PC-9 (cell line): ENCODE measurements at regions not wholly inside any gene's neighbourhood (a gene's known extent, or its start where the extent isn't known, plus 50 kb on each side); places are given as distances from the start of the nearest gene placed in this dataset.
A peak's percentile ranks its signal among the peaks of the same experiment; 100 is the strongest.
"Not testable (repeated sequence)": the region's sequence is repeated elsewhere in the genome, so short reads cannot be mapped to it uniquely, and the experiment has no call there.

Experiments used
- BruUV-seq: library from RNA; stranded (reverse); fragments of 400-500 nt; replicated peaks from 2 replicates; lab custom pipeline; 2021; lab: Mats Ljungman, UMichigan
- CTCF ChIA-PET: fragments of 300-600 bp; sonication (Branson Sonifier 250); formaldehyde crosslinking; loops from one replicate; lab custom pipeline; 2022; ENCODE audit warnings: antibody characterized with exemption; lab: Charles Lee
- POLR2A ChIA-PET: fragments of 300-600 bp; sonication (Branson Sonifier 250); formaldehyde crosslinking; loops from one replicate; lab custom pipeline; 2022; ENCODE audit warnings: antibody characterized with exemption; ENCODE audit not compliant: unreplicated experiment; lab: Charles Lee
- DNase-seq, 2 experiments: peaks; one replicate each; pipeline versions ENCODE4 v3.0.0 to v3.0.0-alpha.2; 2015 to 2022; ENCODE audit warnings: mixed read lengths in 1 of 2
- H2AFZ ChIP-seq: fragments of 200-600 bp; sonication (generic); 2 replicates; pipeline ENCODE4 v1.8.1; 2017; ENCODE audit warnings: antibody characterized with exemption
- H3F3A ChIP-seq: fragments of 200-600 bp; sonication (generic); 2 replicates; pipeline ENCODE4 v1.8.1; 2017; ENCODE audit warnings: antibody characterized with exemption, mild to moderate bottlenecking, low read depth; ENCODE audit not compliant: insufficient read depth
- H3K27ac ChIP-seq: fragments of 200-600 bp; sonication (generic); 2 replicates; pipeline ENCODE4 v1.6.1; 2016; ENCODE audit warnings: mixed run types
- H3K27me3 ChIP-seq: fragments of 200-600 bp; sonication (generic); 2 replicates; pipeline ENCODE4 v1.6.1; 2016; ENCODE audit warnings: low read depth, mixed run types; ENCODE audit not compliant: insufficient read depth
- H3K36me3 ChIP-seq: fragments of 200-600 bp; sonication (generic); 2 replicates; pipeline ENCODE4 v1.6.1; 2016; ENCODE audit warnings: low read depth, mixed run types
- H3K4me1 ChIP-seq: fragments of 200-600 bp; sonication (generic); replicated peaks from 2 replicates; pipeline ENCODE4 v1.6.1; 2016; ENCODE audit warnings: mixed run types; ENCODE audit not compliant: insufficient read depth
- H3K4me2 ChIP-seq: fragments of 200-600 bp; sonication (generic); 2 replicates; pipeline ENCODE4 v1.6.1; 2017; ENCODE audit warnings: mixed run types
- H3K4me3 ChIP-seq: fragments of 200-600 bp; sonication (generic); 2 replicates; pipeline ENCODE4 v1.6.1; 2016; ENCODE audit warnings: mixed run types
- H3K79me2 ChIP-seq: fragments of 200-600 bp; sonication (generic); 2 replicates; pipeline ENCODE4 v1.6.1; 2017; ENCODE audit warnings: low read depth, mixed run types
- H3K9me2 ChIP-seq: fragments of 200-600 bp; sonication (generic); 2 replicates; pipeline ENCODE4 v1.8.1; 2017; ENCODE audit warnings: mild to moderate bottlenecking; ENCODE audit not compliant: insufficient read depth
- H3K9me3 ChIP-seq: fragments of 200-600 bp; sonication (generic); 2 replicates; pipeline ENCODE4 v1.8.1; 2016; ENCODE audit warnings: low read depth; ENCODE audit not compliant: insufficient read depth
- H4K20me1 ChIP-seq: fragments of 200-600 bp; sonication (generic); 2 replicates; pipeline ENCODE4 v1.8.1; 2017; ENCODE audit not compliant: insufficient read depth
- EZH2 ChIP-seq: fragments of 200-600 bp; sonication (generic); IDR thresholded peaks from 2 replicates; pipeline ENCODE4 v1.8.0; 2017; ENCODE audit warnings: antibody characterized with exemption, low read depth
- intact Hi-C: fragments of 100-400 bp; cut with micrococcal nuclease; formaldehyde crosslinking; loops from one replicate; pipeline ENCODE4 v1.10.0; 2022; ENCODE audit not compliant: unreplicated experiment
- TF ChIP-seq, protein P1 (sequence below): fragments of 200-600 bp; sonication (generic); conservative IDR thresholded peaks from 2 replicates; pipeline ENCODE4 v1.6.1; 2017; ENCODE audit warnings: mixed run types, antibody characterized with exemption, mild to moderate bottlenecking, moderate library complexity

DNA sequence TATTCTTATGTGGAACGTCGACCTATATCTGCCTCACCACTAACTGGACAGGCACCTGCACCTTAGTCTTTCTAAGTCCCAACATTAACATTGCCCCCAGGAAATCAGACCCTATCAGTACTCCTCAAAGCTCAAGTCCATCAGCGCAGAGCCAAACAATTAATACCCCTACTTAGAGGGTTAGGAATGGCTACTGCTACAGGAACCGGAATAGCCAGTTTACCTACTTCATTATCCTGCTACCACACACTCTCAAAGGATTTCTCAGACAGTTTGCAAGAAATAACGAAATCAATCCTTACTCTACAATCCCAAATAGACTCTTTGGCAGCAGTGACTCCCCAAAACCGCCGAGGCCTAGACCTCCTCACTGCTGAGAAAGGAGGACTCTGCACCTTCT lies 123.1 kb upstream of the CRY1 start:
- BruUV-seq, H3K4me3 ChIP-seq, H3F3A ChIP-seq, H3K9me3 ChIP-seq, H3K79me2 ChIP-seq, CTCF ChIA-PET, H2AFZ ChIP-seq, intact Hi-C loops, POLR2A ChIA-PET, H3K9me2 ChIP-seq, H3K27ac ChIP-seq, H4K20me1 ChIP-seq, H3K36me3 ChIP-seq: not testable (repeated sequence)
- Histone ChIP-seq H3K4me2 (peak overlapping the region; percentile 44), H3K27me3 (peaks cover 12% of the 10 kb centered on the region; the same call in 1 of the 2 replicates), H3K4me1 (peaks cover 28% of the 10 kb centered on the region)
- peak in 1 of 2 experiments; percentile 4 for DNase-seq

DNA sequence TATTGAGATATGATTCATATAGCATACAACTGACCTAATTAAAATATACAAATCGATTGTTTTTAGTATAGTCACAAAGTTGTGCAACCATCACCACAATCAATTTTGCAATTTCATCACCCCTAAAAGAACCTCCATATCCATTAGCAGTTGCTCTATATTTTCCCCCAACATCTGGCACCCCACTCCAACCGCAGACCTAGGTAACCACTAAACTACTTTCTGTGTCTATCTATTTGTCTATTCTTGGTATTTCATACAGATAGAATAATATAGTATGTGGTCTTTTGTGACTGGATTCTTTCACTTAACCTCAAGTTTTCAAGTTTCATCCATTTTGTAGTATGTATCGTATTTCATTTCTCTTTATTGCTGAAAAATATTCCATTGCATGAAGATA lies 126.0 kb upstream of the CRY1 start:
- Histone ChIP-seq H3K4me3 (no peak overlapping the region), H3K27me3 (peaks cover 22% of the 10 kb centered on the region), H3K36me3 (no peaks in the 10 kb centered on the region), H3F3A (peaks cover 6% of the 10 kb centered on the region; the same call in 1 of the 2 replicates), H3K9me3 (no peaks in the 10 kb centered on the region), H2AFZ (no peak overlapping the region), H4K20me1 (no peaks in the 10 kb centered on the region), H3K27ac (no peak overlapping the region), H3K4me1 (peaks cover 25% of the 10 kb centered on the region), H3K9me2 (no peaks in the 10 kb centered on the region), H3K4me2 (no peak overlapping the region), H3K79me2 (no peaks in the 10 kb centered on the region)
- DNase-seq, result no peak
- CTCF ChIA-PET, result no interaction called here
- intact Hi-C loops, result no loop called here
- POLR2A ChIA-PET, result no interaction called here
- no TSS peak for BruUV-seq
- TF ChIP-seq, protein P1, sequence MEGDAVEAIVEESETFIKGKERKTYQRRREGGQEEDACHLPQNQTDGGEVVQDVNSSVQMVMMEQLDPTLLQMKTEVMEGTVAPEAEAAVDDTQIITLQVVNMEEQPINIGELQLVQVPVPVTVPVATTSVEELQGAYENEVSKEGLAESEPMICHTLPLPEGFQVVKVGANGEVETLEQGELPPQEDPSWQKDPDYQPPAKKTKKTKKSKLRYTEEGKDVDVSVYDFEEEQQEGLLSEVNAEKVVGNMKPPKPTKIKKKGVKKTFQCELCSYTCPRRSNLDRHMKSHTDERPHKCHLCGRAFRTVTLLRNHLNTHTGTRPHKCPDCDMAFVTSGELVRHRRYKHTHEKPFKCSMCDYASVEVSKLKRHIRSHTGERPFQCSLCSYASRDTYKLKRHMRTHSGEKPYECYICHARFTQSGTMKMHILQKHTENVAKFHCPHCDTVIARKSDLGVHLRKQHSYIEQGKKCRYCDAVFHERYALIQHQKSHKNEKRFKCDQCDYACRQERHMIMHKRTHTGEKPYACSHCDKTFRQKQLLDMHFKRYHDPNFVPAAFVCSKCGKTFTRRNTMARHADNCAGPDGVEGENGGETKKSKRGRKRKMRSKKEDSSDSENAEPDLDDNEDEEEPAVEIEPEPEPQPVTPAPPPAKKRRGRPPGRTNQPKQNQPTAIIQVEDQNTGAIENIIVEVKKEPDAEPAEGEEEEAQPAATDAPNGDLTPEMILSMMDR, result no peak
- TF ChIP-seq EZH2, result no peak

DNA sequence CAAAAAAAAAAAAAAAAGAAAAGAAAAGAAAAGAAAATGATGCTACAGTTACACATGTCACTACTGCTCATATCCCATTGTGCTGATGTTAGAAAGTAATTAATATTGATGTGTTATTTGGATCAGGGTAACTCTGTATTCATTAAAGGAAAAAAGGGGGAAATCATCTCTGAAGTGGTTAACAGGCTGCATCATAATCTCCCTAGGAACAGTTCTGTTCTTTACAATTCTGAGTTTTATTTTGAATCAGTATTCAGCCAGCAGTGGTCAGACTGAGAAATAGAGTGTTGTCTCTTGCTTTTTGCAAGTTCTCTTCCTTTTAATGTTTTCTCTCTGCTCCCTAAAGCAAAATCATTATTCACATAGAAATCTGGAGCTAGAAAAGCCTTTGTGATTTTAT lies 128.6 kb upstream of the CRY1 start:
- Histone ChIP-seq H3K9me2 (no peaks in the 10 kb centered on the region), H3F3A (no peaks in the 10 kb centered on the region), H3K9me3 (no peaks in the 10 kb centered on the region), H3K4me2 (no peak overlapping the region), H4K20me1 (no peaks in the 10 kb centered on the region), H3K4me1 (peaks cover 2% of the 10 kb centered on the region), H3K4me3 (no peak overlapping the region), H3K79me2 (no peaks in the 10 kb centered on the region), H3K27me3 (peaks cover 22% of the 10 kb centered on the region), H2AFZ (no peak overlapping the region), H3K36me3 (no peaks in the 10 kb centered on the region), H3K27ac (no peak overlapping the region)
- POLR2A ChIA-PET, result no interaction called here
- intact Hi-C loops, result no loop called here
- CTCF ChIA-PET, result no interaction called here
- DNase-seq, result no peak
- BruUV-seq, result no TSS peak
- TF ChIP-seq, protein P1, result no peak
- no peak for TF ChIP-seq EZH2

DNA sequence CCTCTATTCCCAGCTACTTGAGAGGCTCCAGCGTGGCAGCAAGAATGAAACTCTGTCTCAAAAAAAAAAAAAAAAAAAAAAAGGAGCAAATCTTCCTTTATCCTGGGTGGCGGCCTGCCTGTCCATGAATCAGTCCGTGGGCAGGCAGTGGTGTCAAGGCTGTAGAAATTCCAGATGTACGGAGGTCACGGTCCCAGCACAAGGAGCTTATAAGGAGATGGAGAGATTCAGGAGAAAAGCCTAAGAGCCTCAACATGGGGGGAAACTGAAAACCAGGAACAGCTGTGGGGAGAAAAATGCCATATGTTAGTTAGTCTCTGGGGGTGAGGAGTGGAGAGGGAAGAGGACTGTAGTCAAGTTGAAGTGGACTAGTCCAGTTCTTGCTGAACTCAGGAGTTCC lies 130.5 kb upstream of the CRY1 start:
- no peaks in the 10 kb centered on the region for H4K20me1 ChIP-seq
- POLR2A ChIA-PET, result no interaction called here
- H3K4me1 ChIP-seq, result no peaks in the 10 kb centered on the region
- H3K36me3 ChIP-seq, result no peaks in the 10 kb centered on the region
- no peaks in the 10 kb centered on the region for H3K79me2 ChIP-seq
- H3K4me3 ChIP-seq, result no peak overlapping the region
- no peak overlapping the region for H2AFZ ChIP-seq
- no peaks in the 10 kb centered on the region for H3F3A ChIP-seq
- H3K9me2 ChIP-seq, result no peaks in the 10 kb centered on the region
- no TSS peak for BruUV-seq
- H3K27ac ChIP-seq, result no peak overlapping the region
- no peaks in the 10 kb centered on the region for H3K9me3 ChIP-seq
- H3K4me2 ChIP-seq, result no peak overlapping the region
- CTCF ChIA-PET, result no interaction called here
- no peak for DNase-seq
- H3K27me3 ChIP-seq, result peaks cover 22% of the 10 kb centered on the region
- intact Hi-C loops, result no loop called here
- no peak for TF ChIP-seq EZH2
- TF ChIP-seq, protein P1, result no peak
